ENCODE measurements at regions not wholly inside any gene's neighbourhood (a gene's known extent, or its start where the extent isn't known, plus 50 kb on each side); places are given as distances from the start of the nearest gene placed in this dataset.

GRCh38 chr2:221107424-221107823 lies 464.7 kb downstream of the EPHA4 start:
- TF ChIP-seq, protein P1, sequence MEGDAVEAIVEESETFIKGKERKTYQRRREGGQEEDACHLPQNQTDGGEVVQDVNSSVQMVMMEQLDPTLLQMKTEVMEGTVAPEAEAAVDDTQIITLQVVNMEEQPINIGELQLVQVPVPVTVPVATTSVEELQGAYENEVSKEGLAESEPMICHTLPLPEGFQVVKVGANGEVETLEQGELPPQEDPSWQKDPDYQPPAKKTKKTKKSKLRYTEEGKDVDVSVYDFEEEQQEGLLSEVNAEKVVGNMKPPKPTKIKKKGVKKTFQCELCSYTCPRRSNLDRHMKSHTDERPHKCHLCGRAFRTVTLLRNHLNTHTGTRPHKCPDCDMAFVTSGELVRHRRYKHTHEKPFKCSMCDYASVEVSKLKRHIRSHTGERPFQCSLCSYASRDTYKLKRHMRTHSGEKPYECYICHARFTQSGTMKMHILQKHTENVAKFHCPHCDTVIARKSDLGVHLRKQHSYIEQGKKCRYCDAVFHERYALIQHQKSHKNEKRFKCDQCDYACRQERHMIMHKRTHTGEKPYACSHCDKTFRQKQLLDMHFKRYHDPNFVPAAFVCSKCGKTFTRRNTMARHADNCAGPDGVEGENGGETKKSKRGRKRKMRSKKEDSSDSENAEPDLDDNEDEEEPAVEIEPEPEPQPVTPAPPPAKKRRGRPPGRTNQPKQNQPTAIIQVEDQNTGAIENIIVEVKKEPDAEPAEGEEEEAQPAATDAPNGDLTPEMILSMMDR (IDR thresholded peaks at IDR 0.05), result no peak
- TF ChIP-seq POLR2A (IDR thresholded peaks at IDR 0.05) (no peak), POLR2AphosphoS5 (IDR thresholded peaks at IDR 0.05) (no peak)
- H3K27me3 ChIP-seq, result no peaks in the 10 kb centered on the region
- intact Hi-C loops (cut with DNase I; ENCODE audit: low total_unique reads), result loop anchor here (5.0 kb wide), 1 partner anchor 70 kb away; no protein-coding TSS in a partner anchor
- no peak overlapping the region for H3K4me3 ChIP-seq
- DNase-seq (ENCODE audit: low spot score in 2 of 2), result no peak
- no peaks in the 10 kb centered on the region for H3K36me3 ChIP-seq
- H3K27ac ChIP-seq, result no peak overlapping the region
- H3K4me1 ChIP-seq, result no peaks in the 10 kb centered on the region
- no peaks in the 10 kb centered on the region for H3K9me3 ChIP-seq

- Histone ChIP-seq H3K4me3 (no peak overlapping the region), H3K4me1 (no peaks in the 10 kb centered on the region), H3K36me3 (no peaks in the 10 kb centered on the region), H3K27me3 (no peaks in the 10 kb centered on the region), H3K27ac (no peak overlapping the region), H3K9me3 (no peaks in the 10 kb centered on the region)
- TF ChIP-seq POLR2AphosphoS5 (IDR thresholded peaks at IDR 0.05) (no peak), POLR2A (IDR thresholded peaks at IDR 0.05) (no peak)
- TF ChIP-seq, protein P1 (IDR thresholded peaks at IDR 0.05), result no peak
- intact Hi-C loops (cut with DNase I; ENCODE audit: low total_unique reads), result loop anchor here (5.0 kb wide), 1 partner anchor 68 kb away; no protein-coding TSS in a partner anchor
- DNase-seq (ENCODE audit: low spot score in 2 of 2), result no peak
These were observed 462.6 kb downstream of the EPHA4 start for GRCh38 chr2:221109552-221109951.

GRCh38 chr2:221111739-221112138 lies 460.4 kb downstream of the EPHA4 start:
- intact Hi-C loops (cut with DNase I; ENCODE audit: low total_unique reads), result no loop called here
- TF ChIP-seq, protein P1 (IDR thresholded peaks at IDR 0.05), result no peak
- TF ChIP-seq POLR2A (IDR thresholded peaks at IDR 0.05), result no peak
- no peak for TF ChIP-seq POLR2AphosphoS5 (IDR thresholded peaks at IDR 0.05)
- Histone ChIP-seq H3K27me3 (no peaks in the 10 kb centered on the region), H3K4me1 (no peaks in the 10 kb centered on the region), H3K36me3 (no peaks in the 10 kb centered on the region), H3K9me3 (no peaks in the 10 kb centered on the region), H3K27ac (no peak overlapping the region), H3K4me3 (no peak overlapping the region)
- DNase-seq (ENCODE audit: low spot score in 2 of 2), result no peak

DNA sequence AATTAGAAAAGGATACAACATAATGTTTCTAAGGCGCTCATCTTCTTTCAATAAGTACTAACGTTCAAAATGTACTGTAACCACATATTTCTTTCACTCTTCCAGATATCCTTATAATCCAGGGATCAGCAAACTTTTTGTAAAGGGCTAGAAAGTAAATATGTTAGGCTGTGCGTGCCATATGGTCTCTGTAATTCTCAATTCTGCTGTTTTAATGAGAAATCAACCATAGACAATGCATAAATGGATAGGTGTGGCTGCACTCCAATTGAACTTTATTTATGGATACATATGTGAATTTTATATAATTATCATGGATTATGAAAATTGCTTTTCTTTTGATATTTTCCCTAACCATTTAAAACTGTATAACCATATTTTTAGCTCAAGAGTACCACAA lies 459.4 kb downstream of the EPHA4 start:
- Histone ChIP-seq H3K27me3 (no peaks in the 10 kb centered on the region), H3K4me1 (no peaks in the 10 kb centered on the region), H3K36me3 (no peaks in the 10 kb centered on the region), H3K9me3 (no peaks in the 10 kb centered on the region), H3K27ac (no peak overlapping the region), H3K4me3 (no peak overlapping the region)
- no peak for DNase-seq (ENCODE audit: low spot score in 2 of 2)
- TF ChIP-seq, protein P1 (IDR thresholded peaks at IDR 0.05), result no peak
- no peak for TF ChIP-seq POLR2AphosphoS5 (IDR thresholded peaks at IDR 0.05)
- no peak for TF ChIP-seq POLR2A (IDR thresholded peaks at IDR 0.05)
- intact Hi-C loops (cut with DNase I; ENCODE audit: low total_unique reads), result no loop called here

- DNase-seq (ENCODE audit: low spot score in 2 of 2), result no peak
- no peaks in the 10 kb centered on the region for H3K36me3 ChIP-seq
- H3K4me1 ChIP-seq, result no peaks in the 10 kb centered on the region
- no peak overlapping the region for H3K4me3 ChIP-seq
- TF ChIP-seq POLR2A (IDR thresholded peaks at IDR 0.05) (no peak), POLR2AphosphoS5 (IDR thresholded peaks at IDR 0.05) (no peak)
- H3K27ac ChIP-seq, result no peak overlapping the region
- no peaks in the 10 kb centered on the region for H3K27me3 ChIP-seq
- no peaks in the 10 kb centered on the region for H3K9me3 ChIP-seq
- intact Hi-C loops (cut with DNase I; ENCODE audit: low total_unique reads), result no loop called here
These were observed 456.2 kb downstream of the EPHA4 start for GRCh38 chr2:221115944-221116343.

DNA sequence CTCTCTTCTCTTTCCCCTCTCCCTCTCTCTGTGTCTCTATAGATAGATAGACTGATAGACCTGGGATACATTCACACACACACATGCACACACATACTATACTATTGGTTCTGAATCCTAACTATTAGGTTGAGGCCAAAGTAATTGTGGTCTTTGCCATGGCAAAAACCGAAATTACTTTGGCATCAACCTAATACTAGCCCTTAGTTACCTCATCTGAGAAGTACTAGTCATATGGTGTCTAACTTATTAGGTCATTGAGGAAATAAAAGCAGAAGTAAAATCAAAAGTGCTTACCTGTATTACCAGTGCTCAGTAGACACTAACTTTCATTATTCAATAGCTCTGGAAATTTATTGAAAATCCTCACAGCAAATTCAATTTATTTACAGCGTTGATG lies 451.5 kb downstream of the EPHA4 start:
- H3K27me3 ChIP-seq, result no peaks in the 10 kb centered on the region
- DNase-seq (ENCODE audit: low spot score in 2 of 2), result no peak

More for the DNA sequence above, 451.5 kb downstream of the EPHA4 start:
- no peaks in the 10 kb centered on the region for H3K4me1 ChIP-seq
- no peak overlapping the region for H3K27ac ChIP-seq
- H3K4me3 ChIP-seq, result no peak overlapping the region
- TF ChIP-seq POLR2AphosphoS5 (IDR thresholded peaks at IDR 0.05) (no peak), POLR2A (IDR thresholded peaks at IDR 0.05) (no peak)
- TF ChIP-seq, protein P1 (IDR thresholded peaks at IDR 0.05), result no peak
- intact Hi-C loops (cut with DNase I; ENCODE audit: low total_unique reads), result loop anchor here (5.0 kb wide), 1 partner anchor 623 kb away; no protein-coding TSS in a partner anchor
- no peaks in the 10 kb centered on the region for H3K9me3 ChIP-seq
- H3K36me3 ChIP-seq, result no peaks in the 10 kb centered on the region

Data from breast epithelium (tissue), 4 donors.